IMR-90 (cell line): ENCODE measurements at regions not wholly inside any gene's neighbourhood (a gene's known extent, or its start where the extent isn't known, plus 50 kb on each side); places are given as distances from the start of the nearest gene placed in this dataset.

Source experiments
- BHLHE40 ChIP-seq: fragments of 150-350 bp; IDR thresholded peaks from 2 replicates; pipeline ENCODE4 v1.6.1; 2016; ENCODE audit warnings: mild to moderate bottlenecking, low read depth, low read length
- CEBPB ChIP-seq: IDR thresholded peaks from 2 replicates; pipeline ENCODE4 v1.6.1; 2012; ENCODE audit warnings: low read depth, low read length, improper control_type of control experiment
- CHD1 ChIP-seq: IDR thresholded peaks from 2 replicates; pipeline ENCODE4 v1.6.1; 2012; ENCODE audit warnings: low read depth, low read length, improper control_type of control experiment
- CTCF ChIP-seq: conservative IDR thresholded peaks from 2 replicates; pipeline ENCODE4 v1.5.1; 2012; ENCODE audit warnings: mild to moderate bottlenecking, low read depth, low read length, improper control_type of control experiment
- FOS ChIP-seq: fragments of 150-350 bp; IDR thresholded peaks from 2 replicates; pipeline ENCODE4 v1.6.1; 2016; ENCODE audit warnings: low read depth, low read length
- MAZ ChIP-seq: IDR thresholded peaks from 2 replicates; pipeline ENCODE4 v1.6.1; 2012; ENCODE audit warnings: low read depth, mild to moderate bottlenecking, low read length, improper control_type of control experiment, moderate library complexity, borderline replicate concordance
- MXI1 ChIP-seq: IDR thresholded peaks from 2 replicates; pipeline ENCODE4 v1.6.1; 2012; ENCODE audit warnings: low read depth, mild to moderate bottlenecking, low read length, moderate library complexity, borderline replicate concordance
- NFE2L2 ChIP-seq: fragments of 150-350 bp; IDR thresholded peaks from 2 replicates; pipeline ENCODE4 v1.6.1; 2016; ENCODE audit warnings: low read depth, mild to moderate bottlenecking, low read length
- POLR2A ChIP-seq: IDR thresholded peaks from 2 replicates; pipeline ENCODE4 v1.6.1; 2012; ENCODE audit warnings: mild to moderate bottlenecking, low read depth, low read length
- RAD21 ChIP-seq: IDR thresholded peaks from 2 replicates; pipeline ENCODE4 v1.6.1; 2012; ENCODE audit warnings: low read length, improper control_type of control experiment
- RCOR1 ChIP-seq: IDR thresholded peaks from 2 replicates; pipeline ENCODE4 v1.6.1; 2012; ENCODE audit warnings: mild to moderate bottlenecking, low read length, improper control_type of control experiment; ENCODE audit not compliant: insufficient replicate concordance
- RFX5 ChIP-seq: IDR thresholded peaks from 2 replicates; pipeline ENCODE4 v1.8.0; 2012; ENCODE audit warnings: low read depth, mild to moderate bottlenecking, low read length, moderate library complexity
- USF2 ChIP-seq: fragments of 150-350 bp; IDR thresholded peaks from 2 replicates; pipeline ENCODE4 v1.6.1; 2017; ENCODE audit warnings: mild to moderate bottlenecking, antibody characterized with exemption, low read length, low read depth

- TF ChIP-seq CTCF, result no peak
- no peak for TF ChIP-seq POLR2A
- no peak for TF ChIP-seq NFE2L2
- no peak for TF ChIP-seq MAZ
- TF ChIP-seq RAD21, result no peak
- TF ChIP-seq CHD1, result no peak
- TF ChIP-seq USF2, result no peak
- TF ChIP-seq RFX5, result no peak
- TF ChIP-seq CEBPB, result no peak
- no peak for TF ChIP-seq MXI1
- no peak for TF ChIP-seq RCOR1
- no peak for TF ChIP-seq FOS
- no peak for TF ChIP-seq BHLHE40
Measured at GRCh38 chr5:92678640-92679039, 902.4 kb downstream of the NR2F1-AS1 start.
